ENCODE measurements at regions not wholly inside any gene's neighbourhood (a gene's known extent, or its start where the extent isn't known, plus 50 kb on each side); places are given as distances from the start of the nearest gene placed in this dataset.

- TF ChIP-seq CTCF (IDR thresholded peaks at IDR 0.05; ENCODE audit: low read length): no peak
- no peak for TF ChIP-seq EZH2 (optimal IDR thresholded peaks at IDR 0.05; ENCODE audit: low read depth, low read length)
- TF ChIP-seq EZH2phosphoT487 (IDR thresholded peaks at IDR 0.05; ENCODE audit: low read length): no peak
Observed at GRCh38 chr18:64699081-64699480, 550.2 kb upstream of the LINC00305 start.

All from MM.1S (cell line).